H7 (cell line): ENCODE measurements at regions not wholly inside any gene's neighbourhood (a gene's known extent, or its start where the extent isn't known, plus 50 kb on each side); places are given as distances from the start of the nearest gene placed in this dataset.
"Not testable (repeated sequence)": the region's sequence is repeated elsewhere in the genome, so short reads cannot be mapped to it uniquely, and the experiment has no call there.

Experiments
- DNase-seq: peaks from one replicate; pipeline ENCODE4 v3.0.0; 2012
- H3K27me3 ChIP-seq: 2 replicates; pipeline ENCODE4 v1.6.0; 2011; ENCODE audit warnings: mild to moderate bottlenecking, low read length; ENCODE audit not compliant: control insufficient read depth, insufficient read depth
- H3K36me3 ChIP-seq: replicated peaks from 2 replicates; pipeline ENCODE4 v1.5.1; 2011; ENCODE audit warnings: low read length; ENCODE audit not compliant: control insufficient read depth, insufficient read depth
- H3K4me3 ChIP-seq: 2 replicates; pipeline ENCODE4 v1.5.1; 2011; ENCODE audit warnings: low read depth, mild to moderate bottlenecking, control low read depth, low read length, moderate library complexity; ENCODE audit not compliant: insufficient read depth

DNA sequence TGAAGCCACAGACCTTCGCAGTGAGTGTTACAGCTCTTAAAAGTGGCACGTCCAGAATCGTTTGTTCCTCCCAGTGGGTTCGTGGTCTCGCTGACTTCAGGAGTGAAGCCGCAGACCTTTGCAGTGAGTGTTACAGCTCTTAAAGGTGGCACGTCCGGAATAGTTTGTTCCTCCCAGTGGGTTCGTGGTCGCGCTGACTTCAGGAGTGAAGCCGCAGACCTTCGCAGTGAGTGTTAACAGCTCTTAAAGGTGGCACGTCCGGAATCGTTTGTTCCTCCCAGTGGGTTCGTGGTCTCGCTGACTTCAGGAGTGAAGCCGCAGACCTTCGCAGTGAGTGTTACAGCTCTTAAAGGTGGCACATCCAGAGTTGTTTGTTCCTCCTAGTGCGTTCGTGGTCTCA is 91.1 kb downstream of the EBLN2 start:
- H3K36me3 ChIP-seq, H3K27me3 ChIP-seq, DNase-seq, H3K4me3 ChIP-seq: not testable (repeated sequence)

DNA sequence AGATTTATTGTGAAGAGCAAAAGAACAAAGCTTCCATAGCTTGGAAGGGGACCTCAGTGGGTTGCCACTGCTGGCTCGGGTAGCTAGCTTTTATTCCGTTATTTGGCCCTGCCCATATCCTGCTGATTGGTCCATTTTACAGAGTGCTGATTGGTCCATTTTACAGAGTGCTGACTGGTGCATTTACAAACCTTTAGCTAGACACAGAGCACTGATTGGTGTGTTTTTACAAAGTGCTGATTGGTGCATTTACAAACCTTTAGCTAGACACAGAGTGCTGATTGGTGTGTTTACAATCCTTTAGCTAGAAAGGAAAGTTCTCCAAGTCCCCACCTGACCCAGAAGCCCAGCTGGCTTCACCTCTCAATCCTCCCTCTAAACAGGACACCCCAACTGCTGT is 91.6 kb downstream of the EBLN2 start:
- DNase-seq, H3K4me3 ChIP-seq, H3K36me3 ChIP-seq, H3K27me3 ChIP-seq: not testable (repeated sequence)

- not testable (repeated sequence) for DNase-seq, H3K27me3 ChIP-seq, H3K4me3 ChIP-seq, H3K36me3 ChIP-seq
Measured at GRCh38 chr3:73154261-73154660, 92.8 kb downstream of the EBLN2 start.

DNA sequence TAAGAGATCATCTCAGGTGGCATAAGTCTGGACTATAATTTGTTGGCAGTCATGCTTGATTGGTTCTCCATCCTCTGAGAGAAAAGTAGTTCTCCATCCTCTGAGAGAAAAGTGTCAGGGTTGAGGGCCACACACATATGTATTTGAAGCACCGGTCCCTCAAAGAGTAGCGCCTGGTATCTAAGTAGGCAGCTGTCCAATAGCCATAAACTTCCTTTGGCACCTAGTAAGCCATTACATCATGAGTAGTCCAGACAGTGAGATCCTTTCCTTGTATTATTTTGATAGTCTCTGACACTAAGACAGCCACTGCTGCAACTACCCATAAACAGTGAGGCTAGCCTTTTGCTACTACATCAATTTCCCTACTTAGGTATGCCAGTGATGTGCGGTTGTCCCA is 94.0 kb downstream of the EBLN2 start:
- DNase-seq, H3K4me3 ChIP-seq, H3K27me3 ChIP-seq, H3K36me3 ChIP-seq: not testable (repeated sequence)

DNA sequence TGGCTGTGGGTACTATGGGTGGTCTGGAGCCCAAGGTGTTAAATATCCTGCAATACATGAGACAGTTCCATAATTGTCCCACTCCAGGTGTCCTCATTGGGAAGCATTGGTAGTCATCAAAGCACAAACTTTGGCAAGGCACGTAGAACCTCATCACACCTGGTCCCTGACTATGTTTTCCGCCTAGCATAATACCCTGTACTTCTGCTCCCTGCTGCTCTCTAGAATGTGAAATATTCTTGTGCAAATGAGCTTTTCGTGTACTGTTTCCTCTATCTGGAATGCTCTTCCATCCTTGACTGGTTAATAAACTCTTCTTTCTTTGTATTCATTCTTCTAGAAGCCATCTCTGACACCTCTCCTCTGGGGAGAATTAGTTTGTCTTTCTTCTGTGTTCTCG is 103.2 kb downstream of the EBLN2 start:
- no peak for DNase-seq
- no peak overlapping the region for H3K4me3 ChIP-seq
- H3K27me3 ChIP-seq: no peaks in the 10 kb centered on the region
- no peaks in the 10 kb centered on the region for H3K36me3 ChIP-seq

- DNase-seq: peak; percentile 30
- no peak overlapping the region for H3K4me3 ChIP-seq
- no peaks in the 10 kb centered on the region for H3K36me3 ChIP-seq
- H3K27me3 ChIP-seq: no peaks in the 10 kb centered on the region
Measured at GRCh38 chr3:73175698-73176097, 114.2 kb downstream of the EBLN2 start.

- H3K36me3 ChIP-seq: no peaks in the 10 kb centered on the region
- no peak for DNase-seq
- no peaks in the 10 kb centered on the region for H3K27me3 ChIP-seq
- H3K4me3 ChIP-seq: no peak overlapping the region
Measured at GRCh38 chr3:73176941-73177340, 115.5 kb downstream of the EBLN2 start.

- Histone ChIP-seq H3K4me3 (no peak overlapping the region), H3K36me3 (no peaks in the 10 kb centered on the region), H3K27me3 (no peaks in the 10 kb centered on the region)
- no peak for DNase-seq
Measured at GRCh38 chr3:73177827-73178226, 116.4 kb downstream of the EBLN2 start.

DNA sequence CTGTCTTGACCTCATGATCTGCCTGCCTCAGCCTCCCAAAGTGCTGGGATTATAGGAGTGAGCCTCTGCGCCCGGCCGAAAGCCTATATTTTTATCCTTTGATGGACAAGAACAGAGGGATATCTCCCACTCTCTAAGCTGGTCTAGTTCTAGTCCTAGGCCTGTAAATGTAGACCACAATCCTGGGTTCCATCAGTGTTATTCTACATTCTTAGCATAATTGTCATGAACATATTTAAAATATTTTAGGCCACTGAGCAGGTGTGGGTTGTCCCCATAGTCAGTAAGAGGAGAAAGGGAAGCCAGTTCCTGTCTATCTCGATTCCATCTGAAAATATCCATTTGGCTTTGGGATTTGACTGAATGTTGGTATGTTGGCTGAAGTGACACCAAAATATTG is 118.1 kb downstream of the EBLN2 start:
- Histone ChIP-seq H3K36me3 (no peaks in the 10 kb centered on the region), H3K4me3 (no peak overlapping the region), H3K27me3 (no peaks in the 10 kb centered on the region)
- no peak for DNase-seq

- no peak for DNase-seq
- no peaks in the 10 kb centered on the region for H3K36me3 ChIP-seq
- no peak overlapping the region for H3K4me3 ChIP-seq
- no peaks in the 10 kb centered on the region for H3K27me3 ChIP-seq
Measured at GRCh38 chr3:73186741-73187140, 125.3 kb downstream of the EBLN2 start.

DNA sequence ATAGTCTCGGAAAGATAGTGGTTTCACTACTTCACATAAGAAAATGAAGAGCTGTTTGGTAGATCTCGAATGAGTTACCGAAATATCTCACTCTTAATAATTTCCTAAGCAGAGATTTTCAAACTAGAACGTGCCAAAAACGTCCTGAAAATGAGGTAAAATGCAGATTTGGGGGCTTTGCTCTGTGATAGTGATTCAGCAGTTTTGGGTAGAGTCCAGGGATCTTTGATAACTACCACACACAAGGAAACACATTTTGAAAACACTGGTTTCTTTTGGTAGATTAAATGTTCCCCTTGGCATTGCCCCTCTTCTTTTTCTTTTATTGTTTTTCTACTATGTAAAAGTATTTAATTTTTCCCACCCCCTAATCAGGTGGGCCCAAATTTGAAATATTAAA is 125.9 kb downstream of the EBLN2 start:
- Histone ChIP-seq H3K36me3 (no peaks in the 10 kb centered on the region), H3K27me3 (no peaks in the 10 kb centered on the region), H3K4me3 (no peak overlapping the region)
- no peak for DNase-seq

DNA sequence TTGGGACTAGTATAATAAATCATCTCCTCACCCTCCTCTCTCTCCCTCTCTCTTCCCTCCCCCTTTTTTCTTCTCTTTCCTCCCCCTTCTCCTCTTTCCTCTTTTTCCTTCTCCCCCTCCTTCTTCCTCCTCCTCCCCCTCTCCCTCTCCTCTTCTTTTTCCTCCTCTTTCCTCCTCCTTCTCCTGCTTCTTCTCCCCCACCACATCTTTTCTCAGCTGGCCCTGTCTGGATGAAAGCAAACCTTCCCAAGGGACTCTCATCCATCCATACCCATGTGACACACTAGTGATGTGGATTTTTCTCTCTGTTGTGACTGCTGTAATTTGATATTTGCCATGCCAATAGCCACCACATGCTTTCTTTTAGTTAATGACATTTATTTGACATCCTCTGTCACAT is 127.2 kb downstream of the EBLN2 start:
- Histone ChIP-seq H3K36me3 (no peaks in the 10 kb centered on the region), H3K27me3 (no peaks in the 10 kb centered on the region), H3K4me3 (no peak overlapping the region)
- DNase-seq: no peak

GRCh38 chr3:73192036-73192738 is 130.7 kb downstream of the EBLN2 start:
- Histone ChIP-seq H3K4me3 (no peak overlapping the region), H3K36me3 (no peaks in the 10 kb centered on the region), H3K27me3 (no peaks in the 10 kb centered on the region)
- DNase-seq: peak; percentile 60

DNA sequence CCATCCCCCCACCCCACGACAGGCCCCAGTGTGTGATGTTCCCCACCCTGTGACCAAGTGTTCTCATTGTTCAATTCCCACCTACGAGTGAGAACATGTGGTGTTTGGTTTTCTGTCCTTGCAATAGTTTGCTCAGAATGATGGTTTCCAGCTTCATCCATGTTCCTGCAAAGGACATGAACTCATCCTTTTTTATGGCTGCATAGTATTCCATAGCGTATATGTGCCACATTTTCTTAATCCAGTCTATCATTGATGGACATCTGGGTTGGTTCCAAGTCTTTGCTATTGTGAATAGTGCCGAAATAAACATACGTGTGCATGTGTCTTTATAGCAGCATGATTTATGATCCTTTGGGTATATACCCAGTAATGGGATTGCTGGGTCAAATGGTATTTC is 132.5 kb downstream of the EBLN2 start:
- not testable (repeated sequence) for H3K27me3 ChIP-seq, H3K36me3 ChIP-seq, DNase-seq, H3K4me3 ChIP-seq

GRCh38 chr3:73197187-73197586 is 135.7 kb downstream of the EBLN2 start:
- no peak for DNase-seq
- H3K36me3 ChIP-seq: no peaks in the 10 kb centered on the region
- no peaks in the 10 kb centered on the region for H3K27me3 ChIP-seq
- no peak overlapping the region for H3K4me3 ChIP-seq

GRCh38 chr3:73203101-73203500 is 141.6 kb downstream of the EBLN2 start:
- DNase-seq: no peak
- Histone ChIP-seq H3K27me3 (no peaks in the 10 kb centered on the region; the same call in 1 of the 2 replicates), H3K36me3 (no peaks in the 10 kb centered on the region), H3K4me3 (no peak overlapping the region)
